22Rv1 (cell line): ENCODE measurements at regions not wholly inside any gene's neighbourhood (a gene's known extent, or its start where the extent isn't known, plus 50 kb on each side); places are given as distances from the start of the nearest gene placed in this dataset.

Experiments
- ZFX ChIP-seq: fragments of 450-650 bp; IDR thresholded peaks from 2 replicates; pipeline ENCODE4 v1.6.1; 2017; ENCODE audit warnings: antibody characterized with exemption, borderline replicate concordance
- TF ChIP-seq, protein P1 (sequence below): fragments of 450-650 bp; IDR thresholded peaks from 2 replicates; pipeline ENCODE4 v1.5.1; 2017; ENCODE audit warnings: mild to moderate bottlenecking

GRCh38 chr5:24916863-24917262 lies 272.1 kb upstream of the CDH10 start:
- TF ChIP-seq, protein P1, sequence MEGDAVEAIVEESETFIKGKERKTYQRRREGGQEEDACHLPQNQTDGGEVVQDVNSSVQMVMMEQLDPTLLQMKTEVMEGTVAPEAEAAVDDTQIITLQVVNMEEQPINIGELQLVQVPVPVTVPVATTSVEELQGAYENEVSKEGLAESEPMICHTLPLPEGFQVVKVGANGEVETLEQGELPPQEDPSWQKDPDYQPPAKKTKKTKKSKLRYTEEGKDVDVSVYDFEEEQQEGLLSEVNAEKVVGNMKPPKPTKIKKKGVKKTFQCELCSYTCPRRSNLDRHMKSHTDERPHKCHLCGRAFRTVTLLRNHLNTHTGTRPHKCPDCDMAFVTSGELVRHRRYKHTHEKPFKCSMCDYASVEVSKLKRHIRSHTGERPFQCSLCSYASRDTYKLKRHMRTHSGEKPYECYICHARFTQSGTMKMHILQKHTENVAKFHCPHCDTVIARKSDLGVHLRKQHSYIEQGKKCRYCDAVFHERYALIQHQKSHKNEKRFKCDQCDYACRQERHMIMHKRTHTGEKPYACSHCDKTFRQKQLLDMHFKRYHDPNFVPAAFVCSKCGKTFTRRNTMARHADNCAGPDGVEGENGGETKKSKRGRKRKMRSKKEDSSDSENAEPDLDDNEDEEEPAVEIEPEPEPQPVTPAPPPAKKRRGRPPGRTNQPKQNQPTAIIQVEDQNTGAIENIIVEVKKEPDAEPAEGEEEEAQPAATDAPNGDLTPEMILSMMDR = no peak
- TF ChIP-seq ZFX = no peak
